Endothelial cell (in vitro differentiated cells): ENCODE measurements at regions not wholly inside any gene's neighbourhood (a gene's known extent, or its start where the extent isn't known, plus 50 kb on each side); places are given as distances from the start of the nearest gene placed in this dataset.

Source experiments
- DNase-seq: peaks from one replicate; pipeline ENCODE4 v3.0.0; 2021; ENCODE audit warnings: low spot score
- H3K27ac Mint-ChIP-seq: one replicate; pipeline ENCODE4 v1.8.0; 2021; ENCODE audit warnings: mixed read lengths, inconsistent platforms; ENCODE audit not compliant: unreplicated experiment
- H3K27me3 Mint-ChIP-seq: one replicate; pipeline ENCODE4 v1.8.0; 2021; ENCODE audit warnings: mild to moderate bottlenecking, moderate library complexity, mixed read lengths, inconsistent platforms; ENCODE audit not compliant: unreplicated experiment
- H3K36me3 Mint-ChIP-seq: one replicate; pipeline ENCODE4 v1.8.0; 2021; ENCODE audit warnings: mild to moderate bottlenecking, low read depth, mixed read lengths, inconsistent platforms; ENCODE audit not compliant: unreplicated experiment
- H3K4me1 Mint-ChIP-seq: one replicate; pipeline ENCODE4 v1.8.0; 2021; ENCODE audit warnings: mild to moderate bottlenecking, mixed read lengths, inconsistent platforms; ENCODE audit not compliant: unreplicated experiment
- H3K4me3 Mint-ChIP-seq: one replicate; pipeline ENCODE4 v1.8.0; 2021; ENCODE audit warnings: mild to moderate bottlenecking, mixed read lengths, inconsistent platforms; ENCODE audit not compliant: unreplicated experiment
- H3K9me3 Mint-ChIP-seq: one replicate; pipeline ENCODE4 v1.8.0; 2021; ENCODE audit warnings: mixed read lengths, inconsistent platforms; ENCODE audit not compliant: unreplicated experiment
- CTCF ChIP-seq: fragments of 200-600 bp; sonication (generic); IDR thresholded peaks from one replicate; pipeline ENCODE4 v1.5.0; 2021; ENCODE audit warnings: antibody characterized with exemption; ENCODE audit not compliant: unreplicated experiment

- Mint-ChIP-seq H3K36me3 (no peaks in the 10 kb centered on the region), H3K4me3 (no peak overlapping the region), H3K27ac (no peak overlapping the region), H3K27me3 (no peaks in the 10 kb centered on the region), H3K9me3 (no peaks in the 10 kb centered on the region), H3K4me1 (no peaks in the 10 kb centered on the region)
- no peak for DNase-seq
- TF ChIP-seq CTCF = no peak
Observed at GRCh38 chr21:19844334-19844733, 1153.9 kb upstream of the NCAM2 start.

- no peak overlapping the region for H3K4me3 Mint-ChIP-seq
- no peaks in the 10 kb centered on the region for H3K4me1 Mint-ChIP-seq
- H3K27ac Mint-ChIP-seq = no peak overlapping the region
- TF ChIP-seq CTCF = no peak
- H3K36me3 Mint-ChIP-seq = no peaks in the 10 kb centered on the region
- DNase-seq = no peak
- H3K9me3 Mint-ChIP-seq = no peaks in the 10 kb centered on the region
- no peaks in the 10 kb centered on the region for H3K27me3 Mint-ChIP-seq
Observed at GRCh38 chr21:19850157-19850556, 1148.1 kb upstream of the NCAM2 start.

- no peaks in the 10 kb centered on the region for H3K27me3 Mint-ChIP-seq
- TF ChIP-seq CTCF = no peak
- H3K9me3 Mint-ChIP-seq = no peaks in the 10 kb centered on the region
- no peaks in the 10 kb centered on the region for H3K4me1 Mint-ChIP-seq
- no peak overlapping the region for H3K27ac Mint-ChIP-seq
- H3K36me3 Mint-ChIP-seq = no peaks in the 10 kb centered on the region
- H3K4me3 Mint-ChIP-seq = no peak overlapping the region
- no peak for DNase-seq
Observed at GRCh38 chr21:19853061-19853460, 1145.1 kb upstream of the NCAM2 start.

GRCh38 chr21:19853709-19854575 is 1144.3 kb upstream of the NCAM2 start:
- no peak for TF ChIP-seq CTCF
- no peak overlapping the region for H3K4me3 Mint-ChIP-seq
- DNase-seq = no peak

GRCh38 chr21:19855522-19855921 is 1142.7 kb upstream of the NCAM2 start:
- no peaks in the 10 kb centered on the region for H3K4me1 Mint-ChIP-seq
- H3K27ac Mint-ChIP-seq = no peak overlapping the region
- no peaks in the 10 kb centered on the region for H3K9me3 Mint-ChIP-seq
- DNase-seq = no peak
- no peak for TF ChIP-seq CTCF
- no peaks in the 10 kb centered on the region for H3K27me3 Mint-ChIP-seq
- H3K4me3 Mint-ChIP-seq = no peak overlapping the region
- no peaks in the 10 kb centered on the region for H3K36me3 Mint-ChIP-seq

More at GRCh38 chr21:19853709-19854575, 1144.3 kb upstream of the NCAM2 start:
- Mint-ChIP-seq H3K4me1 (no peaks in the 10 kb centered on the region), H3K9me3 (no peaks in the 10 kb centered on the region), H3K27me3 (no peaks in the 10 kb centered on the region), H3K27ac (no peak overlapping the region), H3K36me3 (no peaks in the 10 kb centered on the region)
